Transverse colon (tissue), 4 donors: ENCODE measurements at regions not wholly inside any gene's neighbourhood (a gene's known extent, or its start where the extent isn't known, plus 50 kb on each side); places are given as distances from the start of the nearest gene placed in this dataset.

ENCODE experiments used
- DNase-seq: peaks from one replicate; pipeline ENCODE4 v3.0.0-alpha.2; 2019
- H3K27ac ChIP-seq, 4 donors: fragments of 200-600 bp; sonication (generic); 2 replicates each; pipeline ENCODE4 v1.5.1; 2016 to 2018; ENCODE audit warnings: inconsistent platforms in 4 of 4
- H3K27me3 ChIP-seq: fragments of 200-600 bp; sonication (generic); 2 replicates; pipeline ENCODE4 v1.5.1; 2017; ENCODE audit warnings: inconsistent platforms
- H3K36me3 ChIP-seq, 4 donors: fragments of 200-600 bp; sonication (generic); 2 replicates each; pipeline ENCODE4 v1.5.1; 2017 to 2019; ENCODE audit warnings: inconsistent platforms in 4 of 4
- H3K4me1 ChIP-seq, 4 donors: fragments of 200-600 bp; sonication (generic); 2 replicates each; pipeline ENCODE4 v1.5.1; 2017 to 2020; ENCODE audit warnings: inconsistent platforms in 4 of 4
- H3K4me3 ChIP-seq, 4 donors: fragments of 200-600 bp; sonication (generic); 1 replicate in 1 of 4; 2 replicates in 3 of 4; pipeline versions ENCODE4 v1.5.1 to v1.6.1; 2017 to 2019; ENCODE audit warnings: inconsistent platforms in 4 of 4
- H3K9me3 ChIP-seq, 2 donors: fragments of 200-600 bp; sonication (generic); 2 replicates each; pipeline ENCODE4 v1.5.1; 2017 to 2019; ENCODE audit warnings: inconsistent platforms in 2 of 2
- CTCF ChIP-seq, 5 experiments: fragments of 200-600 bp in 3 of 5; fragments of 450-650 bp in 2 of 5; sonication (generic) in 3 of 5; IDR thresholded peaks; 1 replicate in 2 of 5; 2 replicates in 3 of 5; pipeline ENCODE4 v1.5.1; 2016 to 2017; ENCODE audit warnings: antibody characterized with exemption in 5 of 5, inconsistent platforms in 3 of 5, mild to moderate bottlenecking in 2 of 5, moderate library complexity in 1 of 5
- EP300 ChIP-seq: sonication (generic); formaldehyde crosslinking; IDR thresholded peaks from one replicate; pipeline ENCODE4 v1.6.1; 2017; ENCODE audit warnings: antibody characterized with exemption, low read depth
- POLR2A ChIP-seq: fragments of 450-650 bp; IDR thresholded peaks from one replicate; pipeline ENCODE4 v1.6.1; 2016; ENCODE audit warnings: antibody characterized with exemption, mild to moderate bottlenecking, moderate library complexity
- POLR2AphosphoS5 ChIP-seq, 3 donors: sonication (generic); formaldehyde crosslinking; IDR thresholded peaks; one replicate each; pipeline ENCODE4 v1.6.1; 2016; ENCODE audit warnings: antibody characterized with exemption in 3 of 3
- WGBS, 2 donors: methylation state at CpG; one replicate each; pipeline ENCODE4 v1.1.5; 2018; ENCODE audit warnings: low coverage in 1 of 2; 5-methylcytosine and 5-hydroxymethylcytosine counted together
- in situ Hi-C, 4 donors: fragments of 200-750 bp; cut with MboI; loops; one replicate each; pipeline versions ENCODE4 v1.15.0 to v1.15.1; 2017; ENCODE audit warnings: low sequenced_read_pairs in 3 of 4, low pct_ligation_motif_present in 1 of 4, low pct_unique_long_range_greater_than_20kb in 1 of 4
- intact Hi-C: fragments of 100-400 bp; cut with DNase I; formaldehyde crosslinking; loops from one replicate; pipeline ENCODE4 v1.15.1; 2023; ENCODE audit warnings: low total_unique reads

DNA sequence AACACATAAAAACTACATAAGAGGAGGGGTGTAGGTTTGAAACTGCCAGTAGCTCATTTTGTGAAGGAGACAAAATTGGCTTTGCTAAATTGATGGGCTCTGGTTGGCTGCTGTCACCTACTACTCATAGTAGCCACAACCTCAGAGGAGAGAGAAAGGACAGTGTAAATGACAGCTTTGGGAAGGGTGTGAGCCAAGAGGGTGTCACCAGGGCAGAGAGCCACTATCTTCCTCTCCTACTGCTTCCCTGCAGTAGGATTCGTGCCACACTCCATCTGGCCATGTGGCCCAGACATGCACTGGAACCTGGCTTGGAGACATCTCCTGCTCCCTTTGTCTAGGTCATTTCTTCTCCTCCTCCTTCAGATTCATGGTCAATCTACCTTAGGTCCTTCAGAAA, 455.9 kb downstream of the ENC1 start:
- in situ Hi-C loops (no loop called here), intact Hi-C loops (no loop called here)
- H3K9me3 ChIP-seq: peaks cover 0 to 5% of the 10 kb centered on the region in 2 donors
- H3K4me1 ChIP-seq: no peaks in the 10 kb centered on the region
- H3K36me3 ChIP-seq: no peaks in the 10 kb centered on the region
- no peaks in the 10 kb centered on the region for H3K27me3 ChIP-seq
- H3K4me3 ChIP-seq: no peak overlapping the region
- 68% methylated on average over 1 of the region's 1 CpG; no CpG with 5 or more reads in 1 of the 2 donors for WGBS, 2 donors
- no peak overlapping the region for H3K27ac ChIP-seq
- no peak for TF ChIP-seq POLR2A
- no peak for TF ChIP-seq EP300
- no peak for TF ChIP-seq CTCF (IDR thresholded peaks at IDR 0.05)
- TF ChIP-seq POLR2AphosphoS5 (IDR thresholded peaks at IDR 0.05): no peak
- no peak for DNase-seq

DNA sequence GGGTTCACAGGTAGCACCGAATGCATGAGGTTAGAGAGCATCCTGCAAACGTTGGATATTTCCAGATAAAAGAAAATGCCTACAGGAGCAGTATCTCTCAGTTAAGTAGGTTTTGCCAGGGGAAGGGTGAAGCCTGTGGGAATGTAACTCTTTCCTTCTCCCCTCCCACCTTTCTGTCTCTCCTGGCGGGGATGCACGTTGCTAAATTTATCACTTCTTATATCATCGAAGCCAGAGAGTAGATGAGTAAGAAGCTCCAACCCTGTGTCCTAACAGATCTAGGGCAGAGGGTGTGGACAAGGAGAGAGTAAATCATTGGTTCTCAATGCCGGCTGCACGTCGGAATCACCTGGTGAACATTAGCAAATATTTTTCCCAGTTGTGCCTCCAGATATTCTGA, 457.5 kb downstream of the ENC1 start:
- WGBS, 2 donors: 83 to 91% methylated on average over 5 to 8 of the region's 8 CpGs

DNA sequence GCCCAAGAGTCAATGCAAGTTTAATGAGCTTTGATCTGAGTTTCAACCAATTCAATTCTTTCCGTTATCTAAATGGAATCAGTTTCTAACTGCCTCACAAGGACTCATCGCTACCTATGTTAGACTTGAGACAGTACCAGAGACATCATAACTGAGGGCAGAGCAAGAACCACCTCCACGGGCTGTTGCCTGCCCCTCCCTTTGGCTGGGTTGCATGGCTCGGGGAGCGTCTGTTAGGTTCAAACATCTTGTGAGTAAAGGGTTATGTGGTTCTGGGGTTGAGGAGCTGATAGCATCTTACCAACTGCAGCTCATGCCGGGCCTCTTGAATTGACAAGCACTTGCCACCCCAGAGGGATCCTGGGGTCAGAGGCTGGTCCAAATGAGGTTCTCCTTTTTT, 457.9 kb downstream of the ENC1 start:
- H3K36me3 ChIP-seq: no peaks in the 10 kb centered on the region
- 67 to 80% methylated on average over 1 to 6 of the region's 6 CpGs for WGBS, 2 donors
- in situ Hi-C loops (no loop called here), intact Hi-C loops (no loop called here)
- H3K4me1 ChIP-seq: no peaks in the 10 kb centered on the region
- no peaks in the 10 kb centered on the region for H3K9me3 ChIP-seq
- TF ChIP-seq CTCF (IDR thresholded peaks at IDR 0.05): no peak
- DNase-seq: no peak
- H3K4me3 ChIP-seq: no peak overlapping the region
- H3K27me3 ChIP-seq: no peaks in the 10 kb centered on the region
- no peak overlapping the region for H3K27ac ChIP-seq

More for the DNA sequence above, 457.5 kb downstream of the ENC1 start:
- DNase-seq: no peak
- intact Hi-C loops: no loop called here
- no peak for TF ChIP-seq EP300
- no peak for TF ChIP-seq POLR2AphosphoS5 (IDR thresholded peaks at IDR 0.05)
- no peak for TF ChIP-seq POLR2A
- no peak for TF ChIP-seq CTCF (IDR thresholded peaks at IDR 0.05)
- Histone ChIP-seq H3K4me1 (no peaks in the 10 kb centered on the region), H3K36me3 (no peaks in the 10 kb centered on the region), H3K27ac (no peak overlapping the region), H3K27me3 (no peaks in the 10 kb centered on the region), H3K4me3 (no peak overlapping the region), H3K9me3 (no peaks in the 10 kb centered on the region)
- in situ Hi-C loops: no loop called here

- in situ Hi-C loops: no loop called here
- Histone ChIP-seq H3K4me3 (no peak overlapping the region), H3K4me1 (no peaks in the 10 kb centered on the region), H3K36me3 (no peaks in the 10 kb centered on the region), H3K27ac (no peak overlapping the region), H3K27me3 (no peaks in the 10 kb centered on the region), H3K9me3 (no peaks in the 10 kb centered on the region)
- 87 to 91% methylated on average over 1 to 3 of the region's 3 CpGs for WGBS, 2 donors
- no peak for DNase-seq
- intact Hi-C loops: no loop called here
- TF ChIP-seq POLR2AphosphoS5 (IDR thresholded peaks at IDR 0.05): no peak
- no peak for TF ChIP-seq POLR2A
- TF ChIP-seq EP300: no peak
- no peak for TF ChIP-seq CTCF (IDR thresholded peaks at IDR 0.05)
Measured at GRCh38 chr5:74179701-74180100, 460.8 kb downstream of the ENC1 start.
